ENCODE measurements at regions not wholly inside any gene's neighbourhood (a gene's known extent, or its start where the extent isn't known, plus 50 kb on each side); places are given as distances from the start of the nearest gene placed in this dataset.
"Not testable (repeated sequence)": the region's sequence is repeated elsewhere in the genome, so short reads cannot be mapped to it uniquely, and the experiment has no call there.

DNA sequence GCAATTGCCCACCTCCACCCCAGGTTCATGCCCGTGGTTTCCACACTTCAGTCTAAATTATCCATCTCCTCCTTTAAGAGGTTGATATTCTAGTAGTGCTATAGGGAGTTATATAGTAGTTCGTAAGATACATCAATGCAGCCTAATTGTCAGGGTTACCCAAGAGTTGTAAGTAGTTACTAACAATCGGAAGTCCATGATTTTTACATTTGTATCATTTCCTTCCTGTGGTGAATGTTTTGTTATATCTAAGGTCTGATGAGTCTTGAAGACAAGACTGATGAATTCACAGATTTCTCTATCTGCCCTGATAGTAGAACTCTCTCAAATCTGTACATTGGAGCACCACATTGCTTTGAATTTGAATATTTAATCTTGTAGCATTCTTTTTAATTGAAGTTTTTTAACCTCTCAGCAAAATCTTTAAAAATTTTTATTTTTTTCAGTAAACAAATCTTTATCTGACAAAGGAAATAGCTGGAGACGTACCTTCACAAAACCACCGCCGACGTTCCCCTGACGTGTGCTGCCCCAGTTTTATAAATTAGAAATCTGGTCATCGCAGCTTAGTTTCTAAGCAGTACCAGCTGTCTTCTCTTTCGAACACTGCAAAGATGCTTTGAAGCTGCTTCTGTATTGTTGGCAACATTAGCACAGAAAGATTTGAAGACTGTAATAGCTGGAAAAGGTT, 264.5 kb downstream of the SOCS6 start:
- Mint-ChIP-seq H3K36me3 (no peaks in the 10 kb centered on the region), H3K27me3 (no peaks in the 10 kb centered on the region), H3K4me1 (no peaks in the 10 kb centered on the region), H3K9me3 (peaks cover 0 to 13% (median 2%) of the 10 kb centered on the region in 7 donors), H3K27ac (no peak overlapping the region), H3K4me3 (no peak overlapping the region)
- ATAC-seq (ENCODE audit: low read depth in 2 of 2) = no peak
- DNase-seq = no peak

DNA sequence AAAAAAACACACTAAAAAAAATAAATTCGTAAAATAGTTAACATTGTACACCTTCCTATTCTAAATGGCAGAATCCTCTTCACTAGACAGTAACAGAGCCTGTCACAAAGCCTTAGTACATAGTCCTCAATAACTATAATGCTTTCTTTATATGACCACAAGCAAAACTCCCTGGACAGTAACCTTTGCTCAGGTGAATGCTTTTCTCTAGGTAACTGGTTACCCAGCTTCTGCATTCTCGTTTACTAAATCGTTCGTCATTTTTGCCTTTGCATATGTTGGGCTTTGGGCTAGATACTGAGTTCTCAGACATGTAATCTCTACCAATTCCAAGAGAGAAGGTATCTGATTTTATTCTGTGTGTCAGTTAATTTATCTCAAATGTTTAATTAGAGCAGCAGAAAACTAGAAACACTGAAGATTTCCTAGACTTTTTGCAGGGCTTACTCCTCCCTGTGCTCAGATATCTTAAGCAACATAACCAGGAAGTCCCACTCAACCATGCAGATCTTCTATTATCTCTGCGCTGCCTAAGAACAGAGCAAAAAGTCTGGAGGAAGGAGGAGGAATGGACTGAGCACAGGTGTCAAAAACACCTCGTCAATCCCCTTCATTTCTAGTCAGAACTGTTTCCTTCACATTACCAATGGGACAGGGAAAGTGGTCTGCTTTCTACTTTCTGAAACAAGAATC, 247.7 kb downstream of the SOCS6 start:
- Mint-ChIP-seq H3K27me3 (peaks cover 0 to 5% (median 0%) of the 10 kb centered on the region in 3 donors), H3K4me3 (no peak overlapping the region), H3K4me1 (no peaks in the 10 kb centered on the region), H3K27ac (no peak overlapping the region), H3K36me3 (no peaks in the 10 kb centered on the region), H3K9me3 (peaks cover 0 to 18% (median 3%) of the 10 kb centered on the region in 7 donors)
- no peak for DNase-seq
- ATAC-seq (ENCODE audit: low read depth in 2 of 2) = no peak

DNA sequence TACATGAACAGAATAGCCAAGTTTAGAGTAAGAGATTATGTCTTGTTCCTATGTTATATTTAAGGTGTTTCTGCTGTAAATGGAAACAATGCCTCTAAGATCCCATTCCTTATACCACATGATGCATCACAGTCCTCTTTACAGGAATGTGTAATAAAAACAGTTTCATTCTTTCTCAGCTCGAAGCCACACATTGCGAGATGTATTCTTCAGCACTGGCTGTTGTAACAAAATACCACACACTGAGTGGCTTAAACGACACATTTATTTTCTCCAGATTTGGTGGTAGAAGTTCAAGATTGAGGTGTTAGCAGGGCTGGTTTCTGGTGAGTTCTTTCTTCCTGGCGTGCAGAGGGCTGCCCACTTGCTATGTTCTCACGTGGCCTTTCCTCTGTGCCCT, 246.2 kb downstream of the SOCS6 start:
- DNase-seq (no peak), ATAC-seq (ENCODE audit: low read depth in 2 of 2) (no peak)
- Mint-ChIP-seq H3K4me3 (no peak overlapping the region), H3K4me1 (no peaks in the 10 kb centered on the region), H3K9me3 (peaks cover 0 to 28% (median 5%) of the 10 kb centered on the region in 7 donors), H3K36me3 (no peaks in the 10 kb centered on the region), H3K27ac (no peak overlapping the region), H3K27me3 (peaks cover 0 to 5% (median 0%) of the 10 kb centered on the region in 3 donors)

DNA sequence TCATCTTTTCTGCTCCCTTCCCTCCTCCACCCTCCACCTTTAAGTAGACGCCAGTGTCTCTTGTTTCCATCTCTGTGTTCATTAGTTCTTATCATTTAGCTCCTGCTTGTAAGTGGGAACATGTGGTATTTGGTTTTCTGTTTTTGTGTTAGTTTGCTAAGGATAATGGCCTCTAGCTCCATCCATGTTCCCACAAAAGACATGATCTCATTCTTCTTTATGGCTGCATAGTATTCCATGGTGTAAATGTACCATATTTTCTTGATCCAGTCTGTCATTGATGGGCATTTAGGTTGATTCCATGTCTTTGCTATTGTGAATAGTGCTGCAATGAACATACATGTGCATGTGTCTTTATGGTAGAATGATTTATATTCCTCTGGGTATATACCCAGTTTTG, 236.5 kb downstream of the SOCS6 start:
- ATAC-seq (ENCODE audit: low read depth in 2 of 2); H3K36me3 Mint-ChIP-seq; H3K27me3 Mint-ChIP-seq; H3K4me3 Mint-ChIP-seq; DNase-seq; H3K4me1 Mint-ChIP-seq; H3K27ac Mint-ChIP-seq: not testable (repeated sequence)
- peaks cover 3 to 15% (median 8%) of the 10 kb centered on the region in 7 donors for H3K9me3 Mint-ChIP-seq

DNA sequence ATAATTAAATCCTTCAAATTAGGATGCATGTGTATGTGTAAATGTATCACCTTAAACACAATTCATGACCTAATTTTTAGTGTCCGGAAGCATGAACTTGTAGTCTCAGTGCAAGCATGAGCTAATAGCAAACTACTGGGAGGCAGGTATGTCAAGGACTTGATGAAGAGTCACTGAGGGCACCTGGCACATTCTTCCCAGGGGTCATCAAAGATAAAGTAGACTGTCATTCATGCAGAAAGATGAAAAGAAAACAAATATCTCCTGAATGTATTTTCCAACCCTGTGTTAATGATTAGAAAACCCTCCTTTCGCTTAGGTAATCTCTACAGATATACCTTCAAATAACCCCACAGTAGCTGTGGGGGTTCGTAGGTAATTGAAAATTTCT, 234.9 kb downstream of the SOCS6 start:
- H3K36me3 Mint-ChIP-seq = no peaks in the 10 kb centered on the region
- H3K27me3 Mint-ChIP-seq = no peaks in the 10 kb centered on the region
- no peak overlapping the region for H3K4me3 Mint-ChIP-seq
- no peak overlapping the region for H3K27ac Mint-ChIP-seq
- H3K4me1 Mint-ChIP-seq = no peaks in the 10 kb centered on the region
- DNase-seq = no peak
- no peak for ATAC-seq (ENCODE audit: low read depth in 2 of 2)
- H3K9me3 Mint-ChIP-seq = peaks cover 3 to 9% (median 6%) of the 10 kb centered on the region in 7 donors

DNA sequence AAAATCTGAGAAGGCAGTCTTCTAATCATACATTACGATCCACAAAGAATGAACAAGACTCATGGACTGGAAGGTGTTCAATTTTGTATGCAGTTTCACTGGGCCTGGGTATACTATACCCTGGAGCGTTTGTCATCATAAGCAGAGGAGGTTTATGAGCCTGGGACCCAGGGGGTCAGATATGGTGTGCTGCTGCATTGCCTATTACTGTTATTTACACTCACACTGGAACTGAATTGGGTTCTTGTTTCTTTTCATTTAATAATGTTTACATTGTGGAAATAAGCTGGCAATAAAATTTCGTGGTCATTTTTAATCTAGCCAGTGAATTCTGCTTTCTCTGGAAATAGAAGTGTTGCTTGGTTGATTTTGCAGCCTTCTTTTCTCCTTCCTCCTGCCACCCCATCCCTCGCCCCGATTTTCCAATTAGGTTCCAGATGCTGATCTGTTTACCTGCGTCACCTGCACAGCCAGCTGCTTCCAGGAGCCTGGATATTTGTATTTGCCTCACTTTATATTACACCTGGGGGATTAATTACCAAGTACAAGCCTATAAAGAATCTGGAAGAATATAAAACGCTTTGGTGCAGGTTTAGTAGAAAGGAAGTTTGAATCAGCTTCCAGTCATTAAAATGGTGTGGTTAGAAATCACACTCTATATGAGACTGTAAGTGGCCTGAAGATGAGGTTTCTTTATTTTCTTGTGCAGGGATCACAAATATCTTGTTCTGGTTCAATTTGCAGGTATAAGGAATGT, 234.4 kb downstream of the SOCS6 start:
- no peaks in the 10 kb centered on the region for H3K4me1 Mint-ChIP-seq
- H3K36me3 Mint-ChIP-seq = no peaks in the 10 kb centered on the region
- H3K9me3 Mint-ChIP-seq = peaks cover under 1 to 9% (median 6%) of the 10 kb centered on the region in 7 donors
- no peaks in the 10 kb centered on the region for H3K27me3 Mint-ChIP-seq
- DNase-seq = no peak
- ATAC-seq (ENCODE audit: low read depth in 2 of 2) = no peak
- no peak overlapping the region for H3K4me3 Mint-ChIP-seq
- no peak overlapping the region for H3K27ac Mint-ChIP-seq

DNA sequence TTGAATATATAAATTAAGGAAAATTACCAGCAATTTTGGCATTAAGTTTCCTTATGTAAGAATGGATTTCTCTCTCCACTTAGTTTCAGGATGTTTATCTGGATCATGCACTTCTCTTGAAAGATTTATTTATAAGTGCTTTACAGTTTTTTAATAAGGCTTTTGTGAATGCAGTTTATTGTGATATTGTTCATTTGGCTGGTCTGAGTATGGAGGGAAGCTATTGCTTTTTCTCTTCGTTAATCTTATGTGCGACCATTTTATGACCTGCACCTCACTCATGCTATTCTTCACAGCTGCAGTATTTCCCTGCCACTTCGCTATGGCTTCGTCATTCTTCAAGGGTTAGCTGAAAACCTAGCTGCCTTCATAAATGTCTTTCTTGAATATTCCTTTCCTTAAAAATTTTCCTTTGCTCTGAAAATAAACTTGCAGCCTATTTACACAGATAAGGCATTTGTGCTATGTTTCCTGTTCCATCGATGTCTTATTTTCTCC, 233.4 kb downstream of the SOCS6 start:
- ATAC-seq (ENCODE audit: low read depth in 2 of 2) = no peak
- DNase-seq = no peak
- Mint-ChIP-seq H3K27ac (no peak overlapping the region), H3K9me3 (peaks cover 0 to 9% (median 4%) of the 10 kb centered on the region in 7 donors), H3K27me3 (no peaks in the 10 kb centered on the region), H3K4me3 (no peak overlapping the region), H3K36me3 (no peaks in the 10 kb centered on the region), H3K4me1 (no peaks in the 10 kb centered on the region)

DNA sequence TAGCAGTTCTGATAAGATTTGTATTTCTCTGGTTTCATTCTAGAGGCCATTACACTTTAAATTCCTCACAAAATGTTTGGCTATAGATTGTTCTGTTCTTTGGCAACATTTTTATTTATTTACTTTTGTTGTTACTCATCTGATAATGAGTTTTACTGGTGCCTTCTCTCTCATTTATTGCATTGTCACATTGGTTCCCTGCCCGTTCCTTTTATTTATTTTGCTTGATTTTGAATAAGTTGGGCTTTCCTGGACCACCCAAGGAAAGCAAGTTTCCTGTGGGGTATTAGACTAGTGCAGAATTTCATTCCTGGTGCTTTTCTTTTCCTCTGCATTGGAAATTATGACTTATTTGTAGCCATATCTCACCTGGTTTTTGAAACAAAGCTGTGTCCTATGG, 232.0 kb downstream of the SOCS6 start:
- peaks cover 0 to 4% (median 2%) of the 10 kb centered on the region in 7 donors for H3K9me3 Mint-ChIP-seq
- no peak overlapping the region for H3K4me3 Mint-ChIP-seq
- H3K36me3 Mint-ChIP-seq = no peaks in the 10 kb centered on the region
- no peak overlapping the region for H3K27ac Mint-ChIP-seq
- no peak for ATAC-seq (ENCODE audit: low read depth in 2 of 2)
- H3K27me3 Mint-ChIP-seq = no peaks in the 10 kb centered on the region
- no peaks in the 10 kb centered on the region for H3K4me1 Mint-ChIP-seq
- DNase-seq = no peak

DNA sequence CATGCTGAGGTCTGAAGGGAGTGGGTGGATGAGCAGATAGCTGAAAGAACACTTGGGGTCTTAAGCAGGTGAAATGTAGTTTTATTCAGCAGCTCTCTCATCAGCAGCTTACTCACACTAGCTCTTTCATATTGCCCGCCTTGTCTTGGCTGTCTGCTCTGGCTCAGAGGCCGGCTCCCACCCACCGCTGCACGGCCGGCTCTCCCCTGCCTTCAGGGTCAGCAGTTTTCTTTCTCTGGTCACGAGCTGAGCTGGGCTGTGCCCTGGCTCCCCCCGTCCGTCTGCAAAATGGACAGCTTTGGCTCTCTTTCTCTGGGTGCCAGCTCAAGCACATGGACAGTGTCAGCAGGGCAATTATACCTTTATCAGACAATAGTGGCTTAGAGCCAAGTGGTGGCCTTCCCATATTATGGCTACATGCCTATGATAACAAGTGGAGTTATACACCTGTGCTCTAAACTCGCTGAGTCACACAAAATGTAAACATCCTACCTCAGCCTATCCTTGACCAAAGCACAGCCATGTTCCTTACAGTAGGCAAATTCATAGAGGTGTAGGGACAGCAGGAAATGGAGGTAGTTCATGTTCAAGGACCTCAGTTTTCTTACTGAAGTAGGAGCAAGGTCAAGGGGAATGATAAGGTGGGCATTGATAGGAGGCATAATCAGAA, 224.8 kb downstream of the SOCS6 start:
- no peak for DNase-seq
- Mint-ChIP-seq H3K27ac (no peak overlapping the region), H3K27me3 (no peaks in the 10 kb centered on the region), H3K4me3 (no peak overlapping the region), H3K9me3 (peaks cover 0 to 3% (median 0%) of the 10 kb centered on the region in 7 donors), H3K4me1 (no peaks in the 10 kb centered on the region), H3K36me3 (no peaks in the 10 kb centered on the region)
- ATAC-seq (ENCODE audit: low read depth in 2 of 2) = no peak

DNA sequence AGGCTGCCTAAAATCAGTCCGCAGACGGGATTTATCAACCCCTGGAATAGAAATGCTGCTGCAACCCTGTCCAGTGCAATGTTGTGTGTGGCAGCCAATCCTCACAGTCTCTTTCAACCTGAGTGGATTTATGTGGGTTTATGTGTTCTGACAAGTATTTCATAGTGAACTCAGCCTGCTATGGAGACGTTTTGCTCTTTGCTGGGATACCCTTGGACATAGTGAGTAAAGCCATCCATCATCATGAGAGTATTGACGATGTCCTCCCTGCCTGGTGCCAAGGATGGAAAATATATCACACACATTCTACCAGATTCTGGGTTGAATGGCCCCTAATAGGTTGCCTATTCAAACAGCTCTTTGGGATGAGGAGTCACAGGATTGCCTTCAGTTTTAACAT, 219.1 kb downstream of the SOCS6 start:
- Mint-ChIP-seq H3K9me3 (peaks cover 0 to 3% (median 0%) of the 10 kb centered on the region in 7 donors), H3K4me1 (no peaks in the 10 kb centered on the region), H3K27me3 (peaks cover 0 to 5% (median 5%) of the 10 kb centered on the region in 3 donors), H3K36me3 (no peaks in the 10 kb centered on the region), H3K27ac (no peak overlapping the region), H3K4me3 (no peak overlapping the region)
- DNase-seq = no peak
- ATAC-seq (ENCODE audit: low read depth in 2 of 2) = no peak

DNA sequence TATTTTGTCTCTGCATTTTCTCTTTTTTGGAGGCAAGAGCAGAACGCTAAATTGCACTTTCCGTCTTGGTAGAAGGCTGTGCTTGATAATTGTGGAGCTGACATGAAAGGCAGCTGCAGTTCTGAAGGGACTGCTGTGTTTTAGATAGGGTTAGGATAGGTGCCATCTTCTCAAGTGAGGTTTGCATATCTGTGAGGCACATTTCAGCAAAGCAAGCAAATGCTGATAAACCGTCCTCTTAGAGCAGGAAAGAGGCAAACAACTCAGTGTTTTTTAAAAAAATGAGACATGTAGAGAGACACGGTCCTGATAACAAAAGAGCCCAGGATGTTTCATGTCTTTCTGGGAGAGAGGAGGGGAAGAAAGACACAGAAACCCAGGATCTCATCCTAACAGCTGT, 217.7 kb downstream of the SOCS6 start:
- Mint-ChIP-seq H3K36me3 (no peaks in the 10 kb centered on the region), H3K4me1 (no peaks in the 10 kb centered on the region), H3K4me3 (no peak overlapping the region), H3K9me3 (peaks cover 0 to 3% (median 0%) of the 10 kb centered on the region in 7 donors), H3K27me3 (peaks cover 0 to 5% (median 5%) of the 10 kb centered on the region in 3 donors), H3K27ac (no peak overlapping the region)
- DNase-seq (no peak), ATAC-seq (ENCODE audit: low read depth in 2 of 2) (no peak)

DNA sequence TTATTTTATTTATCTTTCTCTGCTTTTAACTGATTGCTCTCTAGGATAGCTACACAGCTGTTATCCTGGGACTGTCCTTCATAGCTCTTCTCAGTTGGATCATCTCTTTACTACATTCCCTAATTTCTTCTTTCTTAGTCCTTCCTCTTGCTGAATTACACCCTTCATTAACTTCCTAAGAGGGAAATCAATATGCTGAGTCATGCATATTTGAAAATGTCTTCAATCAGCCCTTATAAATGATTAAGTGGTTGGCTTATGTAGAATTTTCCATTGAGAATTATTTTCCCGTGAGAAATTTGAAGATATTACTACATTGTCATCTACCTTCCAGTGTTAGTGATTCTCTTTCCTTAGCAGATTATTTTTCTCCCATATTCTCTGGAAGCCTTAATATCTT, 214.2 kb downstream of the SOCS6 start:
- Mint-ChIP-seq H3K27ac (no peak overlapping the region), H3K9me3 (no peaks in the 10 kb centered on the region), H3K36me3 (no peaks in the 10 kb centered on the region), H3K27me3 (peaks cover 0 to 5% (median 5%) of the 10 kb centered on the region in 3 donors), H3K4me1 (no peaks in the 10 kb centered on the region), H3K4me3 (no peak overlapping the region)
- DNase-seq (no peak), ATAC-seq (ENCODE audit: low read depth in 2 of 2) (no peak)

DNA sequence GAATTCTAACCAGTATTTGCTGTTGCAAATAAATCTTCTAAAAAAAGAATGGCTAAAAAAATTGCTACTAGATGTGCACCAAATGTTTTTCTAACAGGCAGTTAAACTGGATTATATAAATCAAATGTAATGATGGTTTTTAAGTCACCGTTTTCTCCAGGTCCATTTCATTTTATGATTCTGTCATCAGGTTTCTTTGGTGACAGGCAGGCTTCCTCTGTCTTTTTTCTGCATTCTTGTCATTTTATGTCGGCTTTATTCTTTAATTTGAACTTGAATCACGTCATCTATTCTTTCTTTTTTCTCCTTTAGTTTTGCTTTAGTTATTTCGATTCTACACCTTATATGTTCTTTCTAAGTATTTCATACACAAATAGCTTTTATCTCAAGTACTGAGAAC, 212.5 kb downstream of the SOCS6 start:
- no peaks in the 10 kb centered on the region for H3K36me3 Mint-ChIP-seq
- no peak for ATAC-seq (ENCODE audit: low read depth in 2 of 2)
- H3K27ac Mint-ChIP-seq = no peak overlapping the region
- no peaks in the 10 kb centered on the region for H3K4me1 Mint-ChIP-seq
- peaks cover 0 to 5% (median under 1%) of the 10 kb centered on the region in 3 donors for H3K27me3 Mint-ChIP-seq
- H3K4me3 Mint-ChIP-seq = no peak overlapping the region
- DNase-seq = no peak
- H3K9me3 Mint-ChIP-seq = no peaks in the 10 kb centered on the region
